ENCODE measurements at regions not wholly inside any gene's neighbourhood (a gene's known extent, or its start where the extent isn't known, plus 50 kb on each side); places are given as distances from the start of the nearest gene placed in this dataset.
"Not testable (repeated sequence)": the region's sequence is repeated elsewhere in the genome, so short reads cannot be mapped to it uniquely, and the experiment has no call there.

- no peak overlapping the region for H3K4me3 ChIP-seq (ENCODE audit: low read depth, low read length)
- DNase-seq (ENCODE audit: low read depth), result no peak
- no peak for TF ChIP-seq CTCF (conservative IDR thresholded peaks at IDR 0.05; ENCODE audit: low read depth, low read length)
Observed at GRCh38 chr3:72080800-72081199, 295.9 kb upstream of the PROK2 start.

- TF ChIP-seq CTCF (conservative IDR thresholded peaks at IDR 0.05; ENCODE audit: low read depth, low read length), result no peak
Observed at GRCh38 chr3:72080095-72080494, 295.1 kb upstream of the PROK2 start.

GRCh38 chr3:72079369-72079872 is 294.5 kb upstream of the PROK2 start:
- DNase-seq (ENCODE audit: low read depth), result no peak
- no peak overlapping the region for H3K4me3 ChIP-seq (ENCODE audit: low read depth, low read length)
- no peak for TF ChIP-seq CTCF (conservative IDR thresholded peaks at IDR 0.05; ENCODE audit: low read depth, low read length)

More at GRCh38 chr3:72080095-72080494, 295.1 kb upstream of the PROK2 start:
- H3K4me3 ChIP-seq (ENCODE audit: low read depth, low read length), result no peak overlapping the region
- DNase-seq (ENCODE audit: low read depth), result no peak

- DNase-seq (ENCODE audit: low read depth), result no peak
- no peak for TF ChIP-seq CTCF (conservative IDR thresholded peaks at IDR 0.05; ENCODE audit: low read depth, low read length)
- H3K4me3 ChIP-seq (ENCODE audit: low read depth, low read length), result no peak overlapping the region
Observed at GRCh38 chr3:72078676-72079368, 293.9 kb upstream of the PROK2 start.

GRCh38 chr3:72077473-72078259 is 292.7 kb upstream of the PROK2 start:
- H3K4me3 ChIP-seq (ENCODE audit: low read depth, low read length), result no peak overlapping the region
- no peak for DNase-seq (ENCODE audit: low read depth)
- TF ChIP-seq CTCF (conservative IDR thresholded peaks at IDR 0.05; ENCODE audit: low read depth, low read length), result no peak

- not testable (repeated sequence) for DNase-seq (ENCODE audit: low read depth); H3K4me3 ChIP-seq (ENCODE audit: low read depth, low read length)
Observed at GRCh38 chr3:72075848-72076247, 290.9 kb upstream of the PROK2 start.

GRCh38 chr3:72071624-72072023 is 286.7 kb upstream of the PROK2 start:
- DNase-seq (ENCODE audit: low read depth), result no peak
- no peak overlapping the region for H3K4me3 ChIP-seq (ENCODE audit: low read depth, low read length)
- no peak for TF ChIP-seq CTCF (conservative IDR thresholded peaks at IDR 0.05; ENCODE audit: low read depth, low read length)

Data from choroid plexus epithelial cell (primary cell).